ENCODE measurements at regions not wholly inside any gene's neighbourhood (a gene's known extent, or its start where the extent isn't known, plus 50 kb on each side); places are given as distances from the start of the nearest gene placed in this dataset.
"Not testable (repeated sequence)": the region's sequence is repeated elsewhere in the genome, so short reads cannot be mapped to it uniquely, and the experiment has no call there.

GRCh38 chr2:87608377-87609166, 139.3 kb upstream of the PLGLB2 start:
- TF ChIP-seq CTCF (IDR thresholded peaks at IDR 0.05; ENCODE audit: insufficient read depth, low read length); POLR2AphosphoS5 (IDR thresholded peaks at IDR 0.05; ENCODE audit: low read depth); REST (IDR thresholded peaks at IDR 0.05; ENCODE audit: insufficient replicate concordance, low read depth): not testable (repeated sequence)
